ENCODE measurements at regions not wholly inside any gene's neighbourhood (a gene's known extent, or its start where the extent isn't known, plus 50 kb on each side); places are given as distances from the start of the nearest gene placed in this dataset.

DNA sequence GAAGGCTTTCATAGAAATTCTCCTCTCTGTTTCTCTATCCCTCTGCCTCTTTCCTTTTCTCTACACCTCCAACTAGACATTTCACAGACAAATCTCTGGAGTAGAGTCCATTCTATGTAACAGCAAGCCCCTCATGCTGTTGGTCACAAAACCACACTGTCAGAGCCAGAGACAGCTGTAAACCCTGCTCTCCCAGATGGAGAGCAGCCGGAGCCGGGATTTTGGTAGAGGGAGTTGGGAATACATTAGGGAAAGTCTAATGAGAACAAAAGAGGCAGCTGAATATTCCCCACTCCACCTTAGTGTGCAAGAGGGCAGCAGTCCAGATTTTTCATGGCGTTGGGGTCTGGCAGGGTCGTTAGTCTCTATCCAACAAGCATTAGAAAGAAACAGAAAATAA is 68.3 kb upstream of the EDN1 start:
- DNase-seq, result no peak

DNA sequence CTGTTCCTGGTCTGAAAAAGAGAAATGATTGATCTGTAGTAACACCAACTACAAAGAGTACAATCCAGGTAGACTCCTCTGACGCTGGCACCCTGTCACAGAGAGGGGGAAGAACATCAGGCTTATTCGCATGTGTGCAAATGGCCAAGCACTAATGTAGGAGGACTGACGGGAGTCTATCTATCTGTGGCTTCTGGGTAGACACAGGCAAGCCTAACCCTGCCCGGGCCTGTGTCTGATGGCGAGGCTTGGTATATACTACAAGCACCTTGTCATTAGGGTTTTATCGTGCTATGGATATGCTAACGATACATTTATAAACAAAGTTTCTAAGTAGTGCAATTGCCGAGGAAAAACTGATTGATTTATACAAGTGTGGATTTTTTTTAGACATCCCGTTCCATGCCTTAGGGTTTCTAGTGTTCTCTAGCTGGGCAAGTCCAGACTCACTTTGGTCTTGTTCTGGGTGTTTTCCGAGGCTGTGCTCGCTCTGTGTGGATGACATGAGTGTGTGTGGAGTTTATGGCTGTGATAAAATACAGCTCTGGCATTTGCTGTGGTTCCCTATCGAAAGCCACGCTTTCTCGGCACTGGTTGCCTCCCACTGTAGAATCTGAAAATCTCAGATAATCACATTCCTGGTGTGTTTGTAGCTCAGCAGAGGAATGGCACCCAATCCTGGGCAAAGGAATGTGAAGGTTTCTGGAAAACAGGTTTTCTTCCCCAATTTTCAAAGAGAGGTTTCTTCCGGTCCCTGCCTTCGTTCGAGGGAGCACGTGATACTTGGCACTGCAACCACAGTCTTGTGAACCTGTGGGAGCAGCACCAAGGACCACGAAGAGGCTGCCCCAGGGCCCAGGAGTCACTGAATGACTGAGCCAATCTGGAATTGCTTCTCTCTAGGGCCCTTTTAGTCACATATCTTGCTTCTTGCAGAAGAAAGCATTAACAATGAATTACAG is 67.5 kb upstream of the EDN1 start:
- no peak for DNase-seq

DNA sequence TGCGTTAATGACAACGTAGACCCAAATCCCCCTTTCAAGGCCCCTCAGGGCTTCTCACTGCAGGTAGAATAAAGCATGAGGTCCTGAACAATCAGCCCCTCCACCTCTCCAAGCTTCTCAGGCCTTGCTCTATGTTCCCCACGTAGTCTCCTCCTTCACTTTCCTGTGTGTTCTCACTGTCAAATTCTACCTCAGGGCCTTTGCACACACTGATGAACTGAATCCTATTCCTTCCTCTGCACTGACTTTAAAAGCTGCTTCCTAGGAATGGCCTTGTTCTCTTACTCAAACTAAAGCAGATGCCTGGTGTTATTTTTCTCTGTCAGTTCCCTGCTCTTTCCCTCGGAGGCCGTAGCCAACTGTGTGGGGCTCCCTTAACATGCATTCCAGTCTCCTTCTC is 66.8 kb upstream of the EDN1 start:
- no peak for DNase-seq

DNA sequence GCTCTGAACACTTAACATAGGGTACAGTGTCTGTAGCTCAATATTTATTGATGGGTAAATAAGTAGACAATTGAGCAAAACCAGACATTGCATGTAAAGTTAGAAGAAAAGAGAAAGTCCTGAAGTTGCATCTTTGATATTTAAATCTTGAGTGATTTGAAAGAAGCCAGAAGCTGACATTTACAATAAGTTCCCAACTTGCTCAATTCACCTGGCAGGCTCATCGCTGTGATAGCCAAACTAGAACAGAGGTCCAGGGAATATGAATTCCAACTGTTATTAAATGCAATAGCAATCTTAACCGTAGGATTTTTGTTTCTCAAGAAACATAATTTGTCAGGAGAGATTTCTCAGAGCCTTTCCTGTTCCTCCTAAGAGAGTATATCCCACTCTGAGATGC is 65.9 kb upstream of the EDN1 start:
- no peak for DNase-seq

DNA sequence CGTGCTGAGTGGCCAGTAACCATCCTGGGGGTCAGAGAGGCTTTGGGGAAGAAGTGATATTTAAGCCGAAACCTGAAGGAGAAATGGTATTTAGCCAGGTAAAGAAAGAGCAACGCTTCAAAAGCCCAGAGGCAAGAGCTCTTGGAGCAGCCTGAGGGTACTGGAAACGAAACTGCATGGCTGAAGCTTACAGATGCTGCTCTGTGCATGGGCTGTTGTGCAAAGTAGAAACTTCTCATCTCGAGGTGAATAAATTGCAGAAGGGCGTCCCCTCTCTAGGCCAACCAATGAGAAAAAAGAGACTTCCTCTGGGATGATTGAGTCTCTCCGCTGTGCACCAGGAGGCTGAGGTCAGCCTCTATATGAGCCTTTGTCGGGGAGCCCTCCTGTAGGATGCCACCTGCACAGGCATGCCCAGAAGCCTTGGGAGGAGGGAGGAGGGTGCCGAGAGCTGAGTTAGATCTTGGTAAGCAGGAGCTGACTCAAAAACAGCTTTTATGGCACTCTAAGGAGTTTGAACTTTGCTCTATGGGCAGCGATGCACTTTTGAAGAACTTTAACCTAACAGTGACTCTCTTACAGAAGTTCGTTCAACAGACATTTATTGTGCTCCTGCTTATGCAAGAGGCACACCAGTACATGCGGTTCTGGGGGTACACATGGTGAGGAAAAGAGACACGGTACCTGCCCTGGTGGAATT is 61.6 kb upstream of the EDN1 start:
- no peak for DNase-seq

DNA sequence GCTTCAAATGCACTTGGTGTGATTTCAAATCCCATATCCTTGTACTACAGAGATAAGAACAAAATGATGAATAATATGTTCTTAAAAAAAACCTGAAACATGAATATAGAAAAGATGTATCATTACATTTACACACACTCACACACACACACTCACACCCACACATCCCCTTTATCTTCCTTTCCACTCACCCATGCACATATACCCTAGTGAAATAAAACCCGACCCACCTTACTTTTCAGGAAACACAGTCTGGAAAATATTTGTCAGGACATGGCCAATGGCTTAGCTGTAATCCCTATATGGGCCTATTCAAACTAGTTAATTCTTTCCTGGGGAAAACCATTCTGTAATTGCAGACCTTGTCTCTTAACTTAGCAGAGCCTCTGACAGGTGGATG is 60.8 kb upstream of the EDN1 start:
- no peak for DNase-seq

DNA sequence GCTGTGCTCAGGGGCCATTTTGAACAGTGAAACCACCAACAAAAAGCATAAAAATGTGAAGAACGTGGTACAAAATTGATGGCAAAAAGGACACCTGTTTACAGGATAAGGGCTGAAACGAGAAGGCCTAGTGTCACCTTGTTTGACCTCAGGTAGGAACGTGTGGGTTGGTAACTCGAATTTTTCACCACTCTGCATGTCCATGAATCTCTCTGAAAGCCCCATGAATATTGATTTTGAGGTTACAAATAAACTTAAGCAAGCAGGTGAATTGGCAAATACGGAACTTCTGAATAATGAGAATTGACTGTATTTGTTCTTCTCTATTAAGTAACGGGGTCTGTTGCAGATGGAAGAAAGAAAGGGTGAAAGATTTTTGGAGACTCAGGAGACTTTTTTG is 59.6 kb upstream of the EDN1 start:
- DNase-seq, result no peak

DNA sequence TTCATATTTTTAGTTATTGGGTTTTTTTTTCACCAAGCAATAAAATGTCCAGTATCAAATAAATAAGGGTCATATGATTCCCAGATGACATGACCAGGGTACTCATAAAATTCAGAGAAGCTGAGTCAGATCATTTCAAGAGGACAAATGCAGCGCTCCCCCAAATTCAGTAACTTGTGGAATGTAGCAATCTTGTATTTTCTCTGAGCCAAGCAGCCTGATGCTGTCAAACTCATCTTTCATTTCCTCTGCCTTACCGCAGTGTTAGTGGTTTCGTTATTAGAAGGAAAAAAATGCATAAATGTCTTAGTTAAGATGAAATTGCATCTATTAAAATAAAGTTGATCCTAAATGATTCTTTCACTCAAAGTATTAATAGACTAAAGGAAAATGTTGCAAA is 57.8 kb upstream of the EDN1 start:
- peak; percentile 51 for DNase-seq

DNA sequence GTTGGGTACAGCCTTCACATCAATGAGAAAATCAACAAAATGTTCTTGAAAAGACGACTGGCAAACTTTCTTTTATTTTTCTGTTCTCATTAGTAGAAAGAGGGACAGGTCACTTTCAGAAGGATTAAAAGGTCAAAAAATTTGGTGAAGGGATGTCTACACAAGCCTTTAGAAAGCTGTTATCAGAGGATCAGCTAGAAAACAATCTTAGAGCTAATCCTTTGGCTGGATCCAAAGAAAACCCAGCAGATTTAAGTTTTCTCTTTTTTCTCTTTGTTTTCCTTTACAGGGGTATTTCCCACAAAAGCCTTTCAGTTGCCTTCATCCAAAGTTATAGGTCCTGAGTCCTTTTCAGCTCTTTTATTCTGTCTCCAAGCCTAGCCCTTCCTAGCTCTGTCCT is 57.3 kb upstream of the EDN1 start:
- DNase-seq, result no peak

DNA sequence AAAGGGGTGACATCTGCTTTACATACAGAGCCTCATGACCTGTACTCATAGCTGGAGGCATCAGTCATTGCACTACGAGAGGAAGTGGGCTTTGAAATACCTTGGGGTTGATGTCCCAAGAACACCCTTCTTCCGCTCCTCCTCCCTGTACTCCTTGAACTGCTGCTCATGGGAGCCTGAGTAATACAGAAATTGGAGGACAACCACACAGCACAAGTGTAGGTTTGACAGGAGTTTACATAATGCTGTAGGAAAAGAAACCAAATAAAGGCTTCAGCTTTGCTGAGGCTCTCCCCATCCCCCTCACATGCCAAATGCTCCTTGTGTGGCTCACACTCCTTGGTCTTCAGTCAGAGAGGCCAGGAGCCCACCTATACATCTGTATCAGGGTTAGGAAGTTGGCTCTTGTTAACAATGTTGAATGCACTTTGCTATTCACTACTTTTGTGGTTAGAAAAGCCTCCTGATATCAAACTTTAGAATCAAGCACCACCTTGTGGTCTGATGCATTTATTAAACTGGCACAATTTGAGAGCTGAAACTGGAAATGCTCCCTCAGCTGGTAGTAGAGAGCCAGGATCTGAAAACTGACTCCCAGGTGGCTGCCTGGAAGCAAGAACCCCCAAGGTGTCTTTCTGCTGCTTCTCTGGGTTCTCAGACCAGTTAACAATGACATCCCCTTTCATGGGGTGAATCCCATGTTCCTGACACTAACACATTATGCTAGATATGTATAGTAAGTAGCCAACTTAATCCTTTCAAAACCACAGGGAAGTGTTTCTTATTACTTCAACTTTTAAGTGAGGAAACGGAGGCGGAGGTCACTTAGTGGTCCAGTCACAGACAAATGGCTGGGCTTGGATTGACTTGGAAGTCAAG is 56.2 kb upstream of the EDN1 start:
- peak; percentile 93 for DNase-seq

DNA sequence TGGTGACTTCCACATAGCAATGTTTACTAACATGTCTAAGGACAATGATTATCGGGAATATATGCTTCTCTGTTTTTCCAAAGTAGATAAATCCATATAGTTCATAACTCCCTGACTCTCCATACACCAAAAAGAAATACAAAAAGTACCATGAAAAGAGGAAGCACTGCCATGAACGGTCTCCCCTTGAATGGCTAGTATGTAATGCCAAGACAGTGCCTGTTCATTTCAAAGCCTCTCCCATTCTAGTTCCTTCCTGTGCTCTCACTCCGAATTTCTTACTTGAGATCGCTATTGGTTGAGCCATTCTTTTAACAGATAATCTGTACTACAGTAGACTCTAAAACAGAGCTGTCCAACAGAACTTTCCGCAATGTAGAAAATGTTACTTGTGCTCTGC is 54.8 kb upstream of the EDN1 start:
- no peak for DNase-seq

DNA sequence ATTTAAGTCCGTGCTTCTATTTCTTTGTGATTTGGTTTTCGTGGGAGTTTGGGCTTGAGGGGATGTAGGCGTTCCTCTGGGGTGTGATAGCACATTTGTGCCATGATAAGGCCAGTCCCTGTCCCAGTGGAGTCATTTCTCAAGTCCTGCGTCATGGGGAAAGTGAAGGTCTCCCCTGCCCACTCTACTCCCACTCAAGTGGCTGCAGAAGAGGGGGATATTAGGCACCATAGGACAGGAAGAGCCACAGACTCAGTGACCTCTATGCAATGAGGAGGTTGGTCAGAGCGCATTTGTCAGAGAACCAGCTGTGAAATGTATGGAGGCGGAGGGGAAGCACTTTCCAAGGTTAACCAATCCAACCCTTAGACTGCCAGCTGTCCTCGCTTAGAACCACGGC is 51.9 kb upstream of the EDN1 start:
- DNase-seq, result no peak
